ENCODE measurements at regions not wholly inside any gene's neighbourhood (a gene's known extent, or its start where the extent isn't known, plus 50 kb on each side); places are given as distances from the start of the nearest gene placed in this dataset.

DNA sequence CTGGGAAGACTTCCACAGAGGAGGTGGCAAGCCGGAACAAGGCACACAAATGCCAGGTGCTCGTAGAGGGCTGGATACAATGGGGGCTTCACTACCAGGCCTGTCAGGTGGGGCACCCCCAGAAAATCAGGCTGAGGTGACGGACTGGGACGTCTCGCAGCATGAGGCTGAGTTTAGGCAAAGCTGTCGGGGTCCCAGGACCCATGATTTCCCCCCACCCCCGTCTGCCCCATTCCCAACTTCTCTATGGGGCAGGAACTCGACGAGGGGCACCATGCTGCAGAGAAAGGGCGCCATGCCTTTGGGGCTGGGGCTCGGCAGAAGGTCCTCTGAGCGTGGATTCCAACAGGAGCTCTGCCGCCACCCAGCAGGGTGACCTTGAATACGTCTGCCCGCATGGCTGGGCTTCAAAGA is 65.7 kb upstream of the HES1 start:
- Histone ChIP-seq H3K4me1 (ENCODE audit: insufficient read depth, low read length) (0 out of 2 replicates have a peak, but pooled peaks cover 4% of the 10 kb centered on the region), H3K9ac (ENCODE audit: low read depth, low read length) (peak overlapping the region; percentile 74; the same call in 1 of the 2 replicates), H3K9me3 (ENCODE audit: control insufficient read depth, insufficient read depth, low read length) (peaks cover 4% of the 10 kb centered on the region), H3K36me3 (ENCODE audit: insufficient read depth, low read length) (no peaks in the 10 kb centered on the region)

DNA sequence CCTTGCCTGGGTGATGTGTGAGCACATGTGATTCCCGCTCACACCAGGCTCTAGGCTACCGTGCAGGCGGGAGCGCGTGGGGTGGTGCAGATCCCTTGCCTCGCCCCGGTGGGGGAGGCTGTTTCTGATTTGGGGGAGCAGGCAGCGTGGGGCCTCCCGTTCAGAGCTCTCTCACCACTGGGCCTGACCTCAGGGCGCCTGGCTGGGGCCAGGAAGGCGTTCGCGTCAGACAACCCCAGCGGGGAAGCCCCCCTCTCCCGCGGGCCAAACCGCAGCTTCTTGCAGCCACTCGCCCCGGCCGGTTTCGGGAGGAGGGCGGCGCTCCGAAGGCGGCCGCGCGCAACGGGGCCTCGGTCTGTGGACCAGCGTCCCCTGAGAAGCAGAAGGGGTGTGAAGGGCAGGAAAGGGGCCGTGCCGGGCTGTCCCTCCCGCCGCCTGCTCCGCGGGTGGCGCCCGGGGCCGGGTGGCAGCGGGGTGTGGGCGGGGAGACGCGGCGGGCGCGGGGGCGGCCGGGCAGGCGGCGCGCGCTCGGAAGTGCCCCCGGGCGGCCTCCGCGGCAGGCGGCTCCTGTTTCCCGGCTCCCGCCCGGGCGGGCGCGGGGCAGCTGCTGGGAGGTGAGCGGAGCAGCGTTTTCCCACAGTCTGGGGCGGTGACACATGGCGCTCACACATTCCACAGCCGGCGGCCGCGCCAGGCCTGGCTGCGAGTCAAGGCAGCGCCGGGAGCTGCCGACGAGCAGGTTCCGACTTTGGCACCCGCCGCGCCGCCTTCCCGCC is 65.1 kb upstream of the HES1 start:
- H3K9me3 ChIP-seq (ENCODE audit: control insufficient read depth, insufficient read depth, low read length), result peaks cover 4% of the 10 kb centered on the region
- no peaks in the 10 kb centered on the region for H3K36me3 ChIP-seq (ENCODE audit: insufficient read depth, low read length)
- H3K4me1 ChIP-seq (ENCODE audit: insufficient read depth, low read length), result 0 out of 2 replicates have a peak, but pooled peaks cover 4% of the 10 kb centered on the region
- H3K9ac ChIP-seq (ENCODE audit: low read depth, low read length), result peak overlapping the region; percentile 74; the same call in 1 of the 2 replicates

DNA sequence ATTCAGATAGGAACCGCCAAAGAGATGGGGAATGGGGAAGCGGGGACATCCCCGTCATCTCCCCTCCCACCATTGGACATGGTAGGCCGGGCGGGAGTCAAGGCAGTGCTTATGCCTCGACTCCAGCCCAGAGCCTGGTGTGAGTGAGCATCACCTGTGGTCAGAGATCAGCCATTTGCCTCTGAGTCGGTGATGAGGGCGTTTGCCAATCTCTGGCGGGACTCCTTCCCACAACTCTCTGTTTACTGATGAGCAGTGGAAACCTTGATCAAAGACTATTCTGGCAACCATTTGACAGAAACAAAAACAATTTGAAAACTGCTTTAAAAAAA is 63.9 kb upstream of the HES1 start:
- Histone ChIP-seq H3K9ac (ENCODE audit: low read depth, low read length) (peak overlapping the region; percentile 13; the same call in 1 of the 2 replicates), H3K36me3 (ENCODE audit: insufficient read depth, low read length) (no peaks in the 10 kb centered on the region), H3K4me1 (ENCODE audit: insufficient read depth, low read length) (0 out of 2 replicates have a peak, but pooled peaks cover 4% of the 10 kb centered on the region), H3K9me3 (ENCODE audit: control insufficient read depth, insufficient read depth, low read length) (peaks cover 4% of the 10 kb centered on the region)

DNA sequence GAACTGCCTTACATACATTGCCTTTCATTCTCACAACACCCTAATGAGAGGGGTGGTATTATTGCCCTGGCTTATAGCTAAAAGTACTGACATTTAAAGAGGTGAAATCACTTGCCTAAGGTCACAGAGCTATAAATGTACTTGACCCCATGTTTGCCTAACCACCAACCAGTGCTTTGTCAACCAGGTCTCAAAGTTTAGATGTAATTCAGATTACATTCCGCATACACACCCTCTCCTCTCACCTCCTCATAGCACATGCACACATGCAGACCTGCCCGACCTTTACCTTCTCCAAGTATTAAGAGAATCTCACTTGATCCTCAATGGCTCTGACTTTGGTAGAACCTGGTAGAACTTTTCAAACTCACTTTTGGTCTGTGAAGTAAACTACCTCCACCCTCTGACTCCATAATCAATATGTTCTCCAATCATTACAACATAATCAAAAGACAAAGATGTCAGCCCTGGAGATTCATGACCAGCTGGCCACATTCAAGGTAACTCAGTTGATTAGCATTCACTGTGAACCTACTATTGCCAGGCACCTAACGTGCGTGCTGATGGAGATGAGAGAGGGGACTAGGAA is 63.2 kb upstream of the HES1 start:
- Histone ChIP-seq H3K9me3 (ENCODE audit: control insufficient read depth, insufficient read depth, low read length) (peaks cover 4% of the 10 kb centered on the region), H3K36me3 (ENCODE audit: insufficient read depth, low read length) (no peaks in the 10 kb centered on the region), H3K4me1 (ENCODE audit: insufficient read depth, low read length) (0 out of 2 replicates have a peak, but pooled peaks cover 4% of the 10 kb centered on the region), H3K9ac (ENCODE audit: low read depth, low read length) (no peak overlapping the region)

DNA sequence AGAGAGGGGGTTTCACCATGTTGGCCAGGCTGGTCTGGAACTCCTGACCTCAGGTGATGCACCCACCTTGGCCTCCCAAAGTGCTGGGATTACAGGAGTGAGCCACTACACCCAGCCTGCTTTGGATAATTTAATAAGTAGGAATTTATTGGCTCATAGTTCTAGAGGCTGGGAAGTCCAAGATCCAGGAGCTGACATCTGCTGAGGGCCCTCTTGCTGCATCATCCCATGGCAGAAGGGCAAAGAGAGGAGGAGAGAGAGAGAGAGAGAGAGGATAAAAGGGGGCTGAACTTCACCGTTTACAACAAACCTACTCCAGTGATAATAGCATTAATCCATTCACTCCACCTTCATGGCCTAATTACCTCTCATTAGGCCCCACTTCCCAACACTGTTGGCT is 62.0 kb upstream of the HES1 start:
- Histone ChIP-seq H3K4me1 (ENCODE audit: insufficient read depth, low read length) (0 out of 2 replicates have a peak, but pooled peaks cover 4% of the 10 kb centered on the region), H3K9ac (ENCODE audit: low read depth, low read length) (no peak overlapping the region), H3K9me3 (ENCODE audit: control insufficient read depth, insufficient read depth, low read length) (peaks cover 4% of the 10 kb centered on the region), H3K36me3 (ENCODE audit: insufficient read depth, low read length) (no peaks in the 10 kb centered on the region)

DNA sequence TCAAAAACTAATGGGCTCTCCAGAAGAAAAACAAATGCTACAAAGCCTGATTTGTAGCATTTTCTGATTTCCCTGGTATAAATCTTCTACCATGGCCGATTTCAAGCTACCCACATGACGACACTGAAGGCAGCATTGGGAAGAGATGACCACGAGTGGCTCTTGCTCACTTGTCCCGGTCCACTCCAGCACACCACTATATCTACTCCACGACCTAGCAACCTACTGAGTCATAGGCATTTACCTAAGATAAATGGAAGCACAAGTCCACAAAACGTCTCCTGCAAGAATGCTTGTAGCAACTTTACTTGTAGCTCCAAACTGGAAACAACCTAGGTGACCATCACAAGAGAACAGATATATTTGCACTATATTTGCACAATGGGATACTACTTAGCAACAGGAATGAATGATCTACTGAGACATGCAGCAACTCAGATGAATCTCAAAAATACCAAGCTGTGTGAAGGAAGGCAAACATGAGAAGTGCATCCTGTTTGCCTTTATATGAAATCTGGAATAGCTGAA is 60.8 kb upstream of the HES1 start:
- Histone ChIP-seq H3K9ac (ENCODE audit: low read depth, low read length) (no peak overlapping the region), H3K36me3 (ENCODE audit: insufficient read depth, low read length) (no peaks in the 10 kb centered on the region), H3K9me3 (ENCODE audit: control insufficient read depth, insufficient read depth, low read length) (no peaks in the 10 kb centered on the region; the same call in 1 of the 2 replicates), H3K4me1 (ENCODE audit: insufficient read depth, low read length) (peaks cover 5% of the 10 kb centered on the region; the same call in 1 of the 2 replicates)

DNA sequence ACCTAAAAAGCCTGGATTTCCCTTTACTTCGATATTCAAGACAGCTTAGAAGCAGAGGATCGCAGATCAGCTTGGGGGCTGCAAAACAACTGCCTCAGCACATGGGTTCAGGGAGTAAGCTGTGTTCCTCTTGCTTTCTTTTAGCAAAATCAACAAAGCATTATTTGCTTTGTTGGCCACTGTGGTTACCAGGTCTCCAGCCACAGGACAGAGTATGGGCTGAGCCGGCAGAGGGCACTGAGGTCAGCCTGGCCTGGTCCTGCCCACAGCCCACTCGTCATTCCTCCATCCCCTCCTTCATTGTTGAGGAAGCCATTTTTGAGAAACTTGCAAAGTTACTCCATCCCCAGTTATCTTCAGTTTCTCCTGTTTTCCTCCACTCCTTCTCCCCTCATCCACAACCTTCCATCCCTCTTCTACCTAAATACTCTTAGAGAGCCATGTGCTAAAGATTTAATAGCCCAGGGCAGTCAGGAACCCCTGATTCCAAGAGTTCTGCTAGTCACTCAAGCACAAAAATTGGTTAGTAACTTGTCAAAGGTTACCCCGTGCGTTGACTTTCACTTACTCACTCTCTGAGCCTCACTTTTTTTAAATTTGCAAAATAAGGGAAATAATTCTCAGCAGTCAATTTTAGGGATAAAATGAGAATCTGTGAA is 60.0 kb upstream of the HES1 start:
- Histone ChIP-seq H3K4me1 (ENCODE audit: insufficient read depth, low read length) (peaks cover 13% of the 10 kb centered on the region; the same call in 1 of the 2 replicates), H3K36me3 (ENCODE audit: insufficient read depth, low read length) (no peaks in the 10 kb centered on the region), H3K9me3 (ENCODE audit: control insufficient read depth, insufficient read depth, low read length) (no peaks in the 10 kb centered on the region; the same call in 1 of the 2 replicates), H3K9ac (ENCODE audit: low read depth, low read length) (no peak overlapping the region)

DNA sequence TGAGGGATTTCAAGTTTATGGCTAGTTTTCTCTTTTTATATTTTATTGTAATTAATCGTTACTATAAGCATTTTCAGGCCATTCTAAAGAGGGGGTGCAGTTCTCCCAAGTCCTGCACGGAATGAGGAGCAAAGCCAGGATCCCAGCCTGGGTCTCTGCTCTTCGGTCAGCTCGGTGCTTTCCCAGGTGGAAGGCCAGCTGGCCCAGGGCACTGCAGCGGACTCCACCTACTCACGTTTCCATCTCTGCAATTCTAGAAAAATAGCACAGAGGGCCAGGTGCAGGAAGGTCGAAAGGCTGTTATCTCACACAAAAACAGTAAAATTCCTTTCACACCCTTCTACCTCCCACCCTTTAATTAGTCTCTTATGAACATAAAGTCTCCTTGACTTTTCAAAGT is 59.5 kb upstream of the HES1 start:
- Histone ChIP-seq H3K36me3 (ENCODE audit: insufficient read depth, low read length) (no peaks in the 10 kb centered on the region), H3K9me3 (ENCODE audit: control insufficient read depth, insufficient read depth, low read length) (no peaks in the 10 kb centered on the region; the same call in 1 of the 2 replicates), H3K9ac (ENCODE audit: low read depth, low read length) (no peak overlapping the region), H3K4me1 (ENCODE audit: insufficient read depth, low read length) (peaks cover 14% of the 10 kb centered on the region; the same call in 1 of the 2 replicates)

DNA sequence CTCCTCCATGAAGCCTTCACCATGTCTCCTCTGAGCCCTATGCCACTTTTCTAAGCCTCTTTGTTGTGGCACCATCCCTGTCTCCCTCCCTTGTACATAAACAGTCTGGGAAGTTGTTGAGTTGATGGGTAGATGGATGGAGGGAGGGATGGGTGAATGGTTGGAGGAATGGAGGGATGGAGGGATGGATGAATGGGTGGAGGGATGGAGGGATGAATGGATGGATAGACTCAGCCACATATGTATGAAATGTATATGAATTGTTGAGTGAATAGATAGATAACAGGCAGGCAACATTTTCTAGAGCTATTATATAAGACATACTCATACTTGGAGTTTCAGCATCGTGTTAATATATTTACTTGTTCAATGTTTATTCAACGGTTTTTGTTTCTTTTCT is 58.3 kb upstream of the HES1 start:
- H3K36me3 ChIP-seq (ENCODE audit: insufficient read depth, low read length), result no peaks in the 10 kb centered on the region
- H3K9ac ChIP-seq (ENCODE audit: low read depth, low read length), result no peak overlapping the region
- peaks cover 10% of the 10 kb centered on the region; the same call in 1 of the 2 replicates for H3K4me1 ChIP-seq (ENCODE audit: insufficient read depth, low read length)
- no peaks in the 10 kb centered on the region; the same call in 1 of the 2 replicates for H3K9me3 ChIP-seq (ENCODE audit: control insufficient read depth, insufficient read depth, low read length)

DNA sequence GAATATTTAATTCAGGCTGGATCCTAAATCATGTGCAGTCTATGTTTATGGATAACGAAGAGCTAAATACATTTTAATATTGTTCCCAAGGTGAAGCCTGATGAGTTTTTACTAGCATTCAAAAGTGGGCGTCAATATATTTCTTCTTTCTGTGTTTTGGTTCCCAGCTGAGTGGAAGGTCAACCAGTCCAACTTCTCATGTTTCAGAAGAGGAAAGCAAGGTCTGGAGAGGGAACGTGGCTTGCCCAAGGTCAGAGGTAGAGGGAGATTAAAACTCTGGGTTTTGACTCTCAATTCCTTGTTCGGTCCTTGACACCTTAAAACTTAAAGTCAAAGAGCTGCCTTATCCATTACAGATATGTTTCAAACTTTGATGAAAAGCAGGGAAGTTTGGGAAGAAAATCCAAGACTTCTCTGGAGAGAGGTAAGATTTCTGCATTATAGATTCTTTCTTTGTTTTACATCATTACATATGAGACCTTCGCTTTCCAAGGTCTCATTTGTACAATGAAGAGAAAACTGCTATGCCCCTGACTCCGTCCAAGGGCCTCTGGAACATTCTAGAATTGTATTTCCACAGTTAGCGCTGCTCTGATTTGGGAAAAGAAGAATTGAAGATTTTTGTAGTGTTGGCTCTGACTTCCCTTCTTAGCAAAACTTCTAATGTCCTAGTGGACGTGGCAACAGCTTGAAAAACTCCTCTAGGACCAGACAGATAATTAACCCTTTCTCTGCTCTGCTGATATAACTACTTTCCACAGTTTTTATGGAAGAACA is 57.7 kb upstream of the HES1 start:
- Histone ChIP-seq H3K9ac (ENCODE audit: low read depth, low read length) (no peak overlapping the region), H3K36me3 (ENCODE audit: insufficient read depth, low read length) (no peaks in the 10 kb centered on the region), H3K4me1 (ENCODE audit: insufficient read depth, low read length) (peaks cover 10% of the 10 kb centered on the region; the same call in 1 of the 2 replicates), H3K9me3 (ENCODE audit: control insufficient read depth, insufficient read depth, low read length) (no peaks in the 10 kb centered on the region; the same call in 1 of the 2 replicates)

DNA sequence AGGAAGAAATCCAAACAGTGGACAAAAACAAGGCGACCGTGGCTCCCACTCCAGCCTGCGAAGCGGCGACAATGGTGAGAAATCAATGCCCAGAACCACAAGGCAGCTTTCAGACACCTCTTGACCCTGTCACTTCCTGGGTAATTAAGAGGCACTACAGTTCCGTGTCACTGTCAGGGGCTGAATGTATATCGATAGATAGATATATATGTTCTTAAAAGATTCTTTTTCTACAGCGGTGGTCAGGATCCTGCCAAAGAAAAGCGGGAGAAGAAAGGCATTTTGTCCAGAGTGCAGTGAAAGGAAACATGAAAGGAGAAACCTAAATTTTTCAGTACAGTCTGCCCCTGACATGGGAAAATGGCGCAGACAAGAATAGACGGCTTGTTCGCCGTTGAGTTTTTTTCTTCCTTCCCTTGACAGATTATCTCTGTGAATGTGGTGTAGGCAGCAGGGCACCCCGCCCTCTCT is 56.2 kb upstream of the HES1 start:
- Histone ChIP-seq H3K36me3 (ENCODE audit: insufficient read depth, low read length) (no peaks in the 10 kb centered on the region), H3K4me1 (ENCODE audit: insufficient read depth, low read length) (peaks cover 10% of the 10 kb centered on the region; the same call in 1 of the 2 replicates), H3K9ac (ENCODE audit: low read depth, low read length) (no peak overlapping the region), H3K9me3 (ENCODE audit: control insufficient read depth, insufficient read depth, low read length) (no peaks in the 10 kb centered on the region)

DNA sequence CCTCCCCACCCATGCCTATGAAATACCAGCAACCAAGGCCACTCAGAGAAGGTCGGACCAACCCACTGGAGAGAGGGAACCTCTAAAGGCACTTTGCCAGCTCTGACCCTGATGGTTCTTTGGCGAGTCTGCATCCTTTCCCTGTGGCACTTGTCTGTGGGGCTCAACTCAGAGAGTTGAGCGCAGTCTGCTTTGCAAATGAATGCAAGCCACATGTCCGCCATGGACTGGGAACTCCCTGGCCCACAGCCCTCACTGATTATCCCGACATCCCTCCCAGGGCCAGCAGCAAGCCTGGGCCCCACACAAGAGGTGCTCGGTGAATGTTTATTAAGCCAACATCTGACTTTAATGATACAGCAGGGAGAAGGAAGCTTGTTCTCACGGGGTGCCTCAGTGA is 55.5 kb upstream of the HES1 start:
- Histone ChIP-seq H3K9ac (ENCODE audit: low read depth, low read length) (no peak overlapping the region), H3K9me3 (ENCODE audit: control insufficient read depth, insufficient read depth, low read length) (no peaks in the 10 kb centered on the region), H3K4me1 (ENCODE audit: insufficient read depth, low read length) (peaks cover 10% of the 10 kb centered on the region; the same call in 1 of the 2 replicates), H3K36me3 (ENCODE audit: insufficient read depth, low read length) (no peaks in the 10 kb centered on the region)

DNA sequence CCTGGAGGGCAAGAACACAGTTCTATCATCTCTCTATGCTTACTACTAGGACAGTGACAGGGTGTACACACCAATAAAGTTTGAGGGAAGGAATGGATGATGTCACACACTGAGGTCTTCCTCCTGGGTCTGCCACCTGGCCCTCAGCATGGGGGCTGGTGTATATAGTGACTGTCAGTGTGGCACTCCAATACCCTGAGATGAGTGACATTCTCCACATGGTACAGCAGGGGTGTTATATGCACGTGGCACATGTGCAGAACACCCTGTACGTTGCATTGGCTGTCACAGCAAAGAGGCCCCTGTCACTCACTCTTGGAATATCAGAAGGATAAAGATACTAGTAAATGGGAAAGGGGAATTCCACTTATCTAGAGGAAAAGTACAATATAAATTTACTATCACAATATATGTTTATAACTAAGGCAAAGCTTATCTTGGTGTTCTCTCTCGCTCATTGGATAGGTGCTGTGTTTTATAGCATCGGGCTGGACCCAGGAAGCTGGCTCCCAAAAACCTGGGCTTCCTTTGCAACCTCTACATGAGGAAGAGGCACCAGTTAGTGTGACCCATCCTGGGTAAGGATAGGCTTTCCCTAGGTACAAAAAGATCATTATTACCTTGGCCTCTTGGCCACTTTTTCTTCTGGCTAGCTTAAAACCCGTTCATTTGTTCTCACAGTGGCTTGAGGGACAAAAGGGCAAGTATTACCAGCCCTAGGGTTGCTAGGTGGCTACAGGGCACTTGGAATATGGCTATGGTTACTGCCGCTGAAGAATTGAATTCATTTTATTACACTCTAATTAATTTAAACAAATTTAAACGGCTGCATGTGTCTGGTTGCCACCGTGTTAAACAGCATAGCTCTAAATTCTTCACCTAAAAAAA is 54.8 kb upstream of the HES1 start:
- no peaks in the 10 kb centered on the region for H3K9me3 ChIP-seq (ENCODE audit: control insufficient read depth, insufficient read depth, low read length)
- peaks cover 15% of the 10 kb centered on the region for H3K4me1 ChIP-seq (ENCODE audit: insufficient read depth, low read length)
- no peaks in the 10 kb centered on the region for H3K36me3 ChIP-seq (ENCODE audit: insufficient read depth, low read length)
- no peak overlapping the region for H3K9ac ChIP-seq (ENCODE audit: low read depth, low read length)
